Upper lobe of right lung (tissue), 1 donor: ENCODE measurements at regions not wholly inside any gene's neighbourhood (a gene's known extent, or its start where the extent isn't known, plus 50 kb on each side); places are given as distances from the start of the nearest gene placed in this dataset.

ENCODE experiments used
- ATAC-seq: fragments of 200-7000 bp; cut with Tn5 transposase; one replicate; pipeline ENCODE4 v1.9.1; 2020; ENCODE audit warnings: mild to moderate bottlenecking, moderate library complexity
- DNase-seq: peaks from one replicate; pipeline ENCODE4 v3.0.0-alpha.2; 2020
- H3K27ac ChIP-seq: fragments of 200-600 bp; one replicate; pipeline ENCODE4 v1.8.0; 2022
- H3K27me3 ChIP-seq: fragments of 200-600 bp; one replicate; pipeline ENCODE4 v1.8.0; 2022; ENCODE audit warnings: mild to moderate bottlenecking
- H3K36me3 ChIP-seq: fragments of 200-600 bp; one replicate; pipeline ENCODE4 v1.8.0; 2022
- H3K4me1 ChIP-seq: fragments of 200-600 bp; one replicate; pipeline ENCODE4 v1.8.0; 2022
- H3K4me3 ChIP-seq: fragments of 200-600 bp; one replicate; pipeline ENCODE4 v1.8.0; 2022; ENCODE audit warnings: mild to moderate bottlenecking
- H3K9me3 ChIP-seq: fragments of 200-600 bp; one replicate; pipeline ENCODE4 v1.8.0; 2022
- intact Hi-C: fragments of 100-400 bp; cut with DNase I; formaldehyde crosslinking; loops from one replicate; pipeline ENCODE4 v1.11.0; 2022
- TF ChIP-seq, protein P1 (sequence below): fragments of 200-600 bp; IDR thresholded peaks from one replicate; pipeline ENCODE4 v1.8.0; 2022; ENCODE audit warnings: antibody characterized with exemption
- donor health status: DM: no; HTN: yes; CAD: no; lungs with severe emphysema.

DNA sequence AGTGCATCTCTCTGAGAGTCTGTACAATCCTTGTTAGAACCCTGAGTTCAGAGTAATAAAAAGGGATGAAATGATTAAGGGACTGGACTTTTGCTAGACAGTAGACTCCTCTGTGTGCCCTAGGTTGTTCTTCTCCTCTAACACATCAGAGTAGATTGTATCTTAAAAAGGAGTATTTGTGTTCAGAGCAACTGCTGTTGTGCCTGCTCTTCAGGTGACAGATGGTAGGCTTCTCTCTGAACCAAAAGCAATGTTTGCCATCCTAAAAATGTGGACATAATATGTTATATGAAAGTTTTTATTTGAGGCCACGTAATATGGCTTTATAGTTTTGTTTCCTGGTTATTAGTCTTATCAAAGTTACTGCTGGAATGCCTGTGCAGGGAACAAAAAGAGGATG, 588.6 kb upstream of the FAT1 start:
- Histone ChIP-seq H3K9me3 (no peaks in the 10 kb centered on the region), H3K27ac (no peak overlapping the region), H3K27me3 (no peaks in the 10 kb centered on the region), H3K36me3 (no peaks in the 10 kb centered on the region), H3K4me3 (no peak overlapping the region), H3K4me1 (no peaks in the 10 kb centered on the region)
- TF ChIP-seq, protein P1, sequence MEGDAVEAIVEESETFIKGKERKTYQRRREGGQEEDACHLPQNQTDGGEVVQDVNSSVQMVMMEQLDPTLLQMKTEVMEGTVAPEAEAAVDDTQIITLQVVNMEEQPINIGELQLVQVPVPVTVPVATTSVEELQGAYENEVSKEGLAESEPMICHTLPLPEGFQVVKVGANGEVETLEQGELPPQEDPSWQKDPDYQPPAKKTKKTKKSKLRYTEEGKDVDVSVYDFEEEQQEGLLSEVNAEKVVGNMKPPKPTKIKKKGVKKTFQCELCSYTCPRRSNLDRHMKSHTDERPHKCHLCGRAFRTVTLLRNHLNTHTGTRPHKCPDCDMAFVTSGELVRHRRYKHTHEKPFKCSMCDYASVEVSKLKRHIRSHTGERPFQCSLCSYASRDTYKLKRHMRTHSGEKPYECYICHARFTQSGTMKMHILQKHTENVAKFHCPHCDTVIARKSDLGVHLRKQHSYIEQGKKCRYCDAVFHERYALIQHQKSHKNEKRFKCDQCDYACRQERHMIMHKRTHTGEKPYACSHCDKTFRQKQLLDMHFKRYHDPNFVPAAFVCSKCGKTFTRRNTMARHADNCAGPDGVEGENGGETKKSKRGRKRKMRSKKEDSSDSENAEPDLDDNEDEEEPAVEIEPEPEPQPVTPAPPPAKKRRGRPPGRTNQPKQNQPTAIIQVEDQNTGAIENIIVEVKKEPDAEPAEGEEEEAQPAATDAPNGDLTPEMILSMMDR, result no peak
- DNase-seq, result no peak
- intact Hi-C loops, result no loop called here
- no peak for ATAC-seq

- Histone ChIP-seq H3K9me3 (no peaks in the 10 kb centered on the region), H3K4me3 (no peak overlapping the region), H3K27ac (no peak overlapping the region), H3K36me3 (no peaks in the 10 kb centered on the region), H3K4me1 (no peaks in the 10 kb centered on the region), H3K27me3 (no peaks in the 10 kb centered on the region)
- DNase-seq, result no peak
- intact Hi-C loops, result no loop called here
- TF ChIP-seq, protein P1, result no peak
- ATAC-seq, result no peak
Observed at GRCh38 chr4:187317799-187318198, 594.1 kb upstream of the FAT1 start.

DNA sequence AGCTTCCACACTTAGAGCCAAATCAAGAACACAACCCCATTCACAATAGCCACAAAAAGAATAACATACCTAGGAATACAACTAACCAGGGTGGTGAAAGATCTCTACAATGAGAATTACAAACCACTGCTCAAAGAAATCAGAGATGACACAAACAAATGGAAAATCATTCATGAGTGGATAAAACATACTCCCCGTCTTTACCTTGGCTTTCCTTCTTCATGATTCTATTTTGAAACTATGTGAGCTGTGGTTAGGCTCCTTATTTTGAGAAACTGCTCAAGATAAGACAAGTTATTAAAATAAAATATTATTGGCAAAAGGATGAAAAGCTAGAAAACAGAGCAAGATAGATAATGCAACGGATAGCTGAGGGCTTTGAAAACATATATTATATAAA, 598.1 kb upstream of the FAT1 start:
- TF ChIP-seq, protein P1, result no peak
- H3K36me3 ChIP-seq, result no peaks in the 10 kb centered on the region
- intact Hi-C loops, result no loop called here
- ATAC-seq (no peak), DNase-seq (no peak)
- no peaks in the 10 kb centered on the region for H3K27me3 ChIP-seq
- H3K27ac ChIP-seq, result no peak overlapping the region
- no peaks in the 10 kb centered on the region for H3K9me3 ChIP-seq
- H3K4me3 ChIP-seq, result no peak overlapping the region
- H3K4me1 ChIP-seq, result no peaks in the 10 kb centered on the region

DNA sequence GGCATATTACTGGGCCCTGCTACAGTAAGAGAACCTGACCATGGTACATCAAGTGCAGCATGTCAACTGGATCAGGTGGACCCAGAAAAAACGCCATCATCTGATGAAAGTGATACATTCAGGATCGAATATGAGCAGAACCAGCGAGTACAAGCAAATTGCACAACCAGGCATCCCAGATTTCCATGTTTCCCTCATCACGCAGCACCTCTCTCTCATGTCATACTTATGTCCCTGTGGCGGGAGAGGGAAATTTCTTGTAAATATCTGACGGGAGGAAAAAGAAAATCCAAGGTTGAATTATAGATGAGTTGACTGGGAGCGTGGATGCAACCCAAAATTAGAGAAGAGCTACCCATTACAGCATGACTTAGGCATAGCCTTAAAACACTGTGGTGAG, 608.5 kb upstream of the FAT1 start:
- no peaks in the 10 kb centered on the region for H3K27me3 ChIP-seq
- H3K4me1 ChIP-seq, result no peaks in the 10 kb centered on the region
- no peak overlapping the region for H3K4me3 ChIP-seq
- intact Hi-C loops, result no loop called here
- H3K9me3 ChIP-seq, result no peaks in the 10 kb centered on the region
- DNase-seq (no peak), ATAC-seq (no peak)
- TF ChIP-seq, protein P1, result no peak
- H3K27ac ChIP-seq, result no peak overlapping the region
- H3K36me3 ChIP-seq, result no peaks in the 10 kb centered on the region

- H3K4me3 ChIP-seq, result no peak overlapping the region
- H3K36me3 ChIP-seq, result no peaks in the 10 kb centered on the region
- intact Hi-C loops, result no loop called here
- H3K9me3 ChIP-seq, result no peaks in the 10 kb centered on the region
- DNase-seq, result no peak
- H3K4me1 ChIP-seq, result no peaks in the 10 kb centered on the region
- TF ChIP-seq, protein P1, result no peak
- H3K27me3 ChIP-seq, result no peaks in the 10 kb centered on the region
- no peak for ATAC-seq
- H3K27ac ChIP-seq, result no peak overlapping the region
Observed at GRCh38 chr4:187333151-187333550, 609.5 kb upstream of the FAT1 start.

GRCh38 chr4:187335339-187335738, 611.7 kb upstream of the FAT1 start:
- H3K9me3 ChIP-seq, result no peaks in the 10 kb centered on the region
- DNase-seq, result no peak
- no peaks in the 10 kb centered on the region for H3K36me3 ChIP-seq
- H3K27me3 ChIP-seq, result no peaks in the 10 kb centered on the region
- no peaks in the 10 kb centered on the region for H3K4me1 ChIP-seq
- no peak for ATAC-seq
- H3K27ac ChIP-seq, result no peak overlapping the region
- intact Hi-C loops, result no loop called here
- H3K4me3 ChIP-seq, result no peak overlapping the region
- TF ChIP-seq, protein P1, result no peak
